Caco-2 (cell line): ENCODE measurements at regions not wholly inside any gene's neighbourhood (a gene's known extent, or its start where the extent isn't known, plus 50 kb on each side); places are given as distances from the start of the nearest gene placed in this dataset.
A peak's percentile ranks its signal among the peaks of the same experiment; 100 is the strongest.

Experiments
- BruUV-seq: library from RNA; stranded (reverse); fragments of 400-500 nt; replicated peaks from 2 replicates; lab custom pipeline; 2021; lab: Mats Ljungman, UMichigan
- CTCF ChIA-PET: fragments of 300-600 bp; sonication (Branson Sonifier 250); formaldehyde crosslinking; loops from one replicate; lab custom pipeline; 2022; ENCODE audit warnings: antibody characterized with exemption; lab: Charles Lee
- POLR2A ChIA-PET: fragments of 300-600 bp; sonication (Branson Sonifier 250); formaldehyde crosslinking; loops from one replicate; lab custom pipeline; 2022; ENCODE audit warnings: antibody characterized with exemption; lab: Charles Lee
- DNase-seq, 2 experiments: peaks; one replicate each; pipeline versions ENCODE4 v3.0.0 to v3.0.0-alpha.2; 2020 to 2022
- H3K27me3 ChIP-seq: replicated peaks from 2 replicates; pipeline ENCODE4 v1.6.0; 2011; ENCODE audit warnings: low read length; ENCODE audit not compliant: control insufficient read depth, insufficient read depth
- H3K36me3 ChIP-seq: 2 replicates; pipeline ENCODE4 v1.5.1; 2011; ENCODE audit warnings: low read length; ENCODE audit not compliant: control insufficient read depth, insufficient read depth
- H3K4me1 ChIP-seq: fragments of 250-450 bp; sonication (Bioruptor Pico); 2 replicates; pipeline ENCODE4 v1.5.1; 2020; ENCODE audit warnings: mild to moderate bottlenecking
- H3K4me3 ChIP-seq: 2 replicates; pipeline ENCODE4 v1.5.1; 2011; ENCODE audit warnings: low read depth, mild to moderate bottlenecking, control low read depth, low read length
- H3K9me3 ChIP-seq: fragments of 250-450 bp; sonication (Bioruptor Pico); 2 replicates; pipeline ENCODE4 v1.5.1; 2020; ENCODE audit warnings: mild to moderate bottlenecking, moderate library complexity
- H3K27ac Mint-ChIP-seq: one replicate; pipeline ENCODE4 v1.8.0; 2022; ENCODE audit warnings: mixed read lengths; ENCODE audit not compliant: unreplicated experiment
- H3K27me3 Mint-ChIP-seq: one replicate; pipeline ENCODE4 v1.8.0; 2022; ENCODE audit warnings: mixed read lengths; ENCODE audit not compliant: insufficient read depth, unreplicated experiment
- H3K36me3 Mint-ChIP-seq: one replicate; pipeline ENCODE4 v1.8.0; 2022; ENCODE audit warnings: mild to moderate bottlenecking, mixed read lengths; ENCODE audit not compliant: insufficient read depth, unreplicated experiment
- H3K4me1 Mint-ChIP-seq: one replicate; pipeline ENCODE4 v1.8.0; 2022; ENCODE audit warnings: low read depth, mixed read lengths; ENCODE audit not compliant: unreplicated experiment
- H3K4me3 Mint-ChIP-seq: one replicate; pipeline ENCODE4 v1.8.0; 2022; ENCODE audit warnings: mild to moderate bottlenecking, moderate library complexity, mixed read lengths; ENCODE audit not compliant: unreplicated experiment
- H3K9me3 Mint-ChIP-seq: one replicate; pipeline ENCODE4 v1.8.0; 2022; ENCODE audit warnings: mixed read lengths; ENCODE audit not compliant: unreplicated experiment
- intact Hi-C: fragments of 100-400 bp; cut with micrococcal nuclease; formaldehyde crosslinking; loops from one replicate; pipeline ENCODE4 v1.10.0; 2022; ENCODE audit not compliant: unreplicated experiment
- TF ChIP-seq, protein P1 (sequence below), 2 experiments: fragments of 200-600 bp in 1 of 2; IDR thresholded peaks; 1 replicate in 1 of 2; 2 replicates in 1 of 2; pipeline versions ENCODE4 v1.5.1 to v1.8.0; 2011 to 2022; ENCODE audit warnings: antibody characterized with exemption in 1 of 2, control low read depth in 1 of 2, inconsistent platforms in 1 of 2, low read depth in 1 of 2, low read length in 1 of 2, mild to moderate bottlenecking in 1 of 2, moderate library complexity in 1 of 2; ENCODE audit not compliant: insufficient read depth in 1 of 2, severe bottlenecking in 1 of 2, unreplicated experiment in 1 of 2

DNA sequence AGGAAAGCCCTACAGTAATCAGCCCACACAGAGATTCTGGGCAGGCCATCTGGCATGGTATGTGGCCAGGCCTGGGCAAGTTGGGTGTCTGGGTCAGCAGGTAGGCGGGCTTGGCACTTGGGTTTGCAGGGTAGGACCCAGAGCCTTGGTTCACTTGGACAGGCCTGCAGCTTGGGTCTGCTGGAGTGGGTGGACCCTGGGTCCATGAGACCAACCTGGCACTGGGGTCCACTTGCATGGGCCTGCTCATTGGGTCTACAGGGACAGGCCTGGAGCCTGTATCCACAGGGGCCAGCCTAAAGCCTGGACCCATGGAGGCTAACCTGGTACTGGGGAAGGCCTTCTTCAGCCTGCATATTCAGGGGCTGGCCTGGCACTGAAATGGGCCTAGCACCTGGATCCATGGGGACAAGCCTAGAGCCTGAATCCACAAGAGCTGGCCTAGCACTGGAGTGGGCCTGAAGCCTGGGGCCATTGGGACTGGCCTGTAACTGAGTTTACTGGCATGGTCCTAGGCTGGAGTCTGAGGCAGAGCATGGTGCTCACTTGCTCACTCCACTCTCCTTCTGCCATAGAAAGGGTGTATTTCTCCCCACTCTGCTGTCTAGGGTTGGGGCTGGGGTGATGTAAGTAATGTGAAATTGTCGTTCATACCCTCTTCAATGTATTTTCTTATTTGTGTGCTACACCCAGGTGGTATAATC, 315.0 kb downstream of the AHR start:
- POLR2A ChIA-PET = no interaction called here
- H3K4me3 Mint-ChIP-seq = no peak overlapping the region
- no TSS peak for BruUV-seq
- H3K9me3 Mint-ChIP-seq = no peaks in the 10 kb centered on the region
- Histone ChIP-seq H3K27me3 (no peaks in the 10 kb centered on the region), H3K4me1 (peaks cover 18% of the 10 kb centered on the region), H3K36me3 (no peaks in the 10 kb centered on the region), H3K9me3 (no peaks in the 10 kb centered on the region), H3K4me3 (no peak overlapping the region)
- intact Hi-C loops = no loop called here
- peaks cover 13% of the 10 kb centered on the region for H3K4me1 Mint-ChIP-seq
- TF ChIP-seq, protein P1, sequence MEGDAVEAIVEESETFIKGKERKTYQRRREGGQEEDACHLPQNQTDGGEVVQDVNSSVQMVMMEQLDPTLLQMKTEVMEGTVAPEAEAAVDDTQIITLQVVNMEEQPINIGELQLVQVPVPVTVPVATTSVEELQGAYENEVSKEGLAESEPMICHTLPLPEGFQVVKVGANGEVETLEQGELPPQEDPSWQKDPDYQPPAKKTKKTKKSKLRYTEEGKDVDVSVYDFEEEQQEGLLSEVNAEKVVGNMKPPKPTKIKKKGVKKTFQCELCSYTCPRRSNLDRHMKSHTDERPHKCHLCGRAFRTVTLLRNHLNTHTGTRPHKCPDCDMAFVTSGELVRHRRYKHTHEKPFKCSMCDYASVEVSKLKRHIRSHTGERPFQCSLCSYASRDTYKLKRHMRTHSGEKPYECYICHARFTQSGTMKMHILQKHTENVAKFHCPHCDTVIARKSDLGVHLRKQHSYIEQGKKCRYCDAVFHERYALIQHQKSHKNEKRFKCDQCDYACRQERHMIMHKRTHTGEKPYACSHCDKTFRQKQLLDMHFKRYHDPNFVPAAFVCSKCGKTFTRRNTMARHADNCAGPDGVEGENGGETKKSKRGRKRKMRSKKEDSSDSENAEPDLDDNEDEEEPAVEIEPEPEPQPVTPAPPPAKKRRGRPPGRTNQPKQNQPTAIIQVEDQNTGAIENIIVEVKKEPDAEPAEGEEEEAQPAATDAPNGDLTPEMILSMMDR (IDR thresholded peaks at IDR 0.05; ENCODE audit: insufficient read depth in 1 of 2, low read depth in 1 of 2, low read length in 1 of 2, severe bottlenecking in 1 of 2, unreplicated experiment in 1 of 2) = no peak
- no peak for DNase-seq
- H3K27me3 Mint-ChIP-seq = no peaks in the 10 kb centered on the region
- CTCF ChIA-PET = no interaction called here
- H3K36me3 Mint-ChIP-seq = peaks cover under 1% of the 10 kb centered on the region
- no peak overlapping the region for H3K27ac Mint-ChIP-seq

DNA sequence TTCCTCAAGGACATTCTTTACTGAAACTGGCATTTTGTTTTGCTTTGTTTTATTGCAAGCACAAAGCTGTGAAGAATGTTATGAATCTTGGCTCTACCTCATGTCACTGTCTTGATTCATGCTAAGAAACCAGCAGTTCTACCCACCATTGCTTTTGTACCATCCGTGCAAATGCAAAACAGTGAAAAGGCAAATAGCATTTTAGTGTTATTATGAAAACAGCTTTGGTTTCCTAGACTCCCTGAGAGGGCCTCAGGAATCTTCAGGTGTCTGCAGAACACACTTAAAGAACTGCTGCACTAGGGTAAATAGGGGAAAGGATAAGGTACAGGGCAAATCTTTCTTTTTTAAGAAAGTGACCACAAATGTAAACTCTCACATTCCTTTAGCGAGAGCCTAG, 318.9 kb downstream of the AHR start:
- no peaks in the 10 kb centered on the region for H3K27me3 Mint-ChIP-seq

More for the DNA sequence above, 318.9 kb downstream of the AHR start:
- no peaks in the 10 kb centered on the region for H3K36me3 Mint-ChIP-seq
- POLR2A ChIA-PET = interaction anchor here (1.1 kb wide), 1 partner anchor 116 kb away, joined by 5 read pairs; no protein-coding TSS in a partner anchor
- TF ChIP-seq, protein P1 (IDR thresholded peaks at IDR 0.05; ENCODE audit: insufficient read depth in 1 of 2, low read depth in 1 of 2, low read length in 1 of 2, severe bottlenecking in 1 of 2, unreplicated experiment in 1 of 2) = no peak
- H3K36me3 ChIP-seq = no peaks in the 10 kb centered on the region
- H3K27ac Mint-ChIP-seq = peak overlapping the region; percentile 83
- intact Hi-C loops = loop anchor here (5.0 kb wide), 1 partner anchor 120 kb away; no protein-coding TSS in a partner anchor
- no peak for DNase-seq
- no peaks in the 10 kb centered on the region for H3K9me3 Mint-ChIP-seq
- no peaks in the 10 kb centered on the region; the same call in 1 of the 2 replicates for H3K9me3 ChIP-seq
- H3K4me3 ChIP-seq = no peak overlapping the region
- CTCF ChIA-PET = no interaction called here
- no peaks in the 10 kb centered on the region for H3K27me3 ChIP-seq
- peaks cover 35% of the 10 kb centered on the region for H3K4me1 ChIP-seq
- BruUV-seq = no TSS peak
- H3K4me3 Mint-ChIP-seq = peak overlapping the region; percentile 67
- H3K4me1 Mint-ChIP-seq = peaks cover 12% of the 10 kb centered on the region
